CD14-positive monocyte (primary cell): ENCODE measurements at regions not wholly inside any gene's neighbourhood (a gene's known extent, or its start where the extent isn't known, plus 50 kb on each side); places are given as distances from the start of the nearest gene placed in this dataset.

ENCODE experiments used
- DNase-seq, 3 donors: peaks; one replicate each; pipeline ENCODE4 v3.0.0-alpha.2; 2011 to 2022
- H2AFZ ChIP-seq: 2 replicates; pipeline ENCODE4 v1.6.0; 2012; ENCODE audit warnings: mild to moderate bottlenecking, low read depth, low read length, inconsistent platforms; ENCODE audit not compliant: insufficient read depth, poor library complexity, severe bottlenecking
- H3K27ac ChIP-seq, 2 donors: 1 replicate in 1 of 2; 2 replicates in 1 of 2; pipeline ENCODE4 v1.5.1; 2012 to 2013; ENCODE audit warnings: low read length in 2 of 2, control low read depth in 1 of 2, inconsistent platforms in 1 of 2, low read depth in 1 of 2, mild to moderate bottlenecking in 1 of 2
- H3K27me3 ChIP-seq, 2 donors: one replicate each; pipeline versions ENCODE4 v1.6.0 to v1.6.1; 2011 to 2013; ENCODE audit warnings: low read length in 2 of 2; ENCODE audit not compliant: control insufficient read depth in 2 of 2, insufficient read depth in 2 of 2
- H3K36me3 ChIP-seq, 2 donors: replicated peaks in 1 of 2; 1 replicate in 1 of 2; 2 replicates in 1 of 2; pipeline versions ENCODE4 v1.5.1 to v1.6.1; 2012 to 2013; ENCODE audit warnings: low read length in 2 of 2, control low read depth in 1 of 2, inconsistent platforms in 1 of 2, mild to moderate bottlenecking in 1 of 2; ENCODE audit not compliant: insufficient read depth in 2 of 2, control insufficient read depth in 1 of 2
- H3K4me1 ChIP-seq, 2 donors: 1 replicate in 1 of 2; 2 replicates in 1 of 2; pipeline versions ENCODE4 v1.5.1 to v1.6.1; 2012 to 2013; ENCODE audit warnings: low read length in 2 of 2, control low read depth in 1 of 2, inconsistent platforms in 1 of 2, mild to moderate bottlenecking in 1 of 2, moderate library complexity in 1 of 2; ENCODE audit not compliant: insufficient read depth in 2 of 2, control insufficient read depth in 1 of 2
- H3K4me2 ChIP-seq: replicated peaks from 2 replicates; pipeline ENCODE3; 2012; ENCODE audit warnings: low read length, moderate library complexity, mild to moderate bottlenecking; ENCODE audit not compliant: poor library complexity, severe bottlenecking; ENCODE audit errors: extremely low read depth
- H3K4me3 ChIP-seq, 3 experiments: fragments of 200-600 bp in 1 of 3; sonication (generic) in 1 of 3; replicated peaks in 1 of 3; 1 replicate in 2 of 3; 2 replicates in 1 of 3; pipeline ENCODE4 v1.5.1; 2011 to 2013; ENCODE audit warnings: low read length in 3 of 3, mild to moderate bottlenecking in 3 of 3, control low read depth in 2 of 3, low read depth in 2 of 3, inconsistent platforms in 1 of 3, moderate library complexity in 1 of 3
- H3K79me2 ChIP-seq: 2 replicates; pipeline ENCODE4 v1.6.0; 2012; ENCODE audit warnings: mild to moderate bottlenecking, control low read depth, inconsistent platforms, low read length, moderate library complexity; ENCODE audit not compliant: insufficient read depth
- H3K9ac ChIP-seq: 2 replicates; pipeline ENCODE4 v1.6.0; 2017; ENCODE audit warnings: low read length, mild to moderate bottlenecking; ENCODE audit not compliant: insufficient read depth, poor library complexity, severe bottlenecking
- H3K9me3 ChIP-seq, 2 donors: replicated peaks in 1 of 2; 1 replicate in 1 of 2; 2 replicates in 1 of 2; pipeline versions ENCODE4 v1.5.1 to v1.6.1; 2012 to 2013; ENCODE audit warnings: low read length in 2 of 2, control low read depth in 1 of 2; ENCODE audit not compliant: control insufficient read depth in 1 of 2, insufficient read depth in 1 of 2
- H4K20me1 ChIP-seq: 2 replicates; pipeline ENCODE4 v1.6.0; 2012; ENCODE audit warnings: mild to moderate bottlenecking, low read length, control low read depth, moderate library complexity; ENCODE audit not compliant: insufficient read depth
- H3K27ac Mint-ChIP-seq, 7 donors: one replicate each; pipeline ENCODE4 v1.8.0; 2020; ENCODE audit warnings: mild to moderate bottlenecking in 7 of 7, mixed read lengths in 7 of 7, moderate library complexity in 6 of 7, inconsistent platforms in 2 of 7
- H3K27me3 Mint-ChIP-seq, 3 donors: one replicate each; pipeline ENCODE4 v1.8.0; 2021 to 2022; ENCODE audit warnings: low read depth in 3 of 3, mild to moderate bottlenecking in 3 of 3, mixed read lengths in 3 of 3, moderate library complexity in 3 of 3, inconsistent platforms in 1 of 3
- H3K36me3 Mint-ChIP-seq, 2 donors: one replicate each; pipeline ENCODE4 v1.8.0; 2020; ENCODE audit warnings: mixed read lengths in 2 of 2, inconsistent platforms in 1 of 2, mild to moderate bottlenecking in 1 of 2
- H3K4me1 Mint-ChIP-seq: one replicate; pipeline ENCODE4 v1.8.0; 2020; ENCODE audit warnings: mild to moderate bottlenecking, mixed read lengths
- H3K4me3 Mint-ChIP-seq, 2 donors: one replicate each; pipeline ENCODE4 v1.8.0; 2020; ENCODE audit warnings: mild to moderate bottlenecking in 2 of 2, mixed read lengths in 2 of 2, moderate library complexity in 1 of 2
- H3K9me3 Mint-ChIP-seq, 7 donors: one replicate each; pipeline ENCODE4 v1.8.0; 2020 to 2022; ENCODE audit warnings: mixed read lengths in 7 of 7, mild to moderate bottlenecking in 6 of 7, moderate library complexity in 6 of 7, inconsistent platforms in 2 of 7
- WGBS: methylation state at CpG from one replicate; pipeline ENCODE4 v1.1.5; 2013; ENCODE audit warnings: missing lambda C conversion rate; ENCODE audit not compliant: insufficient coverage; 5-methylcytosine and 5-hydroxymethylcytosine counted together
- intact Hi-C, 2 donors: fragments of 100-400 bp; cut with micrococcal nuclease; formaldehyde crosslinking; loops; one replicate each; pipeline versions ENCODE4 v1.15.0 to v1.15.1; 2023
- TF ChIP-seq, protein P1 (sequence below): fragments of 200-600 bp; IDR thresholded peaks from one replicate; pipeline ENCODE4 v1.8.0; 2022; ENCODE audit warnings: antibody characterized with exemption, mild to moderate bottlenecking

DNA sequence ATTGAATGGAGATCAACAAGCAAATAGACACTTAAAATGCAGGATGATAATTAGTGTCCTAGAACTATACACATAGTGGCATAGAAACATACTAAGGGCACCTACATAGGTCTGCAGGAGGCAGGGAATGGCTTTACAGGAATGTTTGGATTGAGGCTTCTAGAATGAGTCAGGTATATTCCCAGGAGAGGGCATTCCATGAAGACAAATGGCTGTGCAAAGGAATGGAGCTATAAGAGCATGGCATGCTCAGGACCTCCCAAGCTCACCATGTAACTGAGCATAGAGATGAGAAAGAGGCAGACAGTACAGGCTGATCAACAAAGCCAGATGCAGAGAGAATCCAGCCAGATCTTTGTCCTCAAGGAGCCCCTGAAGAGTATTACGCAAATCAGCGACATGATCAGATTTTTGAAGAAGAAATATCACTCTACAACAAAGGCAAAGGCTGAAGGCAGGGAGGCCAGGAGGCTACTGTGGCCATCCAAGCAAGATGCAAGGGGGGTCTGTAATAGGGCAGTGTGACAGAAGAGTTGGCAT, 211.1 kb upstream of the MTNR1B start:
- H3K4me3 ChIP-seq = no peak overlapping the region
- no peak for DNase-seq
- Mint-ChIP-seq H3K36me3 (no peaks in the 10 kb centered on the region), H3K4me3 (no peak overlapping the region), H3K4me1 (no peaks in the 10 kb centered on the region), H3K9me3 (peaks cover 0 to 2% (median 0%) of the 10 kb centered on the region in 7 donors), H3K27ac (no peak overlapping the region), H3K27me3 (peaks cover 0 to 3% (median 0%) of the 10 kb centered on the region in 3 donors)
- WGBS = 93% methylated on average over 2 of the region's 2 CpGs
- H3K79me2 ChIP-seq = no peaks in the 10 kb centered on the region
- H3K4me1 ChIP-seq = no peaks in the 10 kb centered on the region
- no peak overlapping the region for H3K9ac ChIP-seq
- H3K27me3 ChIP-seq = no peaks in the 10 kb centered on the region
- TF ChIP-seq, protein P1, sequence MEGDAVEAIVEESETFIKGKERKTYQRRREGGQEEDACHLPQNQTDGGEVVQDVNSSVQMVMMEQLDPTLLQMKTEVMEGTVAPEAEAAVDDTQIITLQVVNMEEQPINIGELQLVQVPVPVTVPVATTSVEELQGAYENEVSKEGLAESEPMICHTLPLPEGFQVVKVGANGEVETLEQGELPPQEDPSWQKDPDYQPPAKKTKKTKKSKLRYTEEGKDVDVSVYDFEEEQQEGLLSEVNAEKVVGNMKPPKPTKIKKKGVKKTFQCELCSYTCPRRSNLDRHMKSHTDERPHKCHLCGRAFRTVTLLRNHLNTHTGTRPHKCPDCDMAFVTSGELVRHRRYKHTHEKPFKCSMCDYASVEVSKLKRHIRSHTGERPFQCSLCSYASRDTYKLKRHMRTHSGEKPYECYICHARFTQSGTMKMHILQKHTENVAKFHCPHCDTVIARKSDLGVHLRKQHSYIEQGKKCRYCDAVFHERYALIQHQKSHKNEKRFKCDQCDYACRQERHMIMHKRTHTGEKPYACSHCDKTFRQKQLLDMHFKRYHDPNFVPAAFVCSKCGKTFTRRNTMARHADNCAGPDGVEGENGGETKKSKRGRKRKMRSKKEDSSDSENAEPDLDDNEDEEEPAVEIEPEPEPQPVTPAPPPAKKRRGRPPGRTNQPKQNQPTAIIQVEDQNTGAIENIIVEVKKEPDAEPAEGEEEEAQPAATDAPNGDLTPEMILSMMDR = no peak
- intact Hi-C loops = no loop called here
- no peaks in the 10 kb centered on the region for H3K9me3 ChIP-seq
- no peak overlapping the region for H2AFZ ChIP-seq
- H3K36me3 ChIP-seq = no peaks in the 10 kb centered on the region
- H3K27ac ChIP-seq = no peak overlapping the region
- no peak overlapping the region for H3K4me2 ChIP-seq
- H4K20me1 ChIP-seq = no peaks in the 10 kb centered on the region

DNA sequence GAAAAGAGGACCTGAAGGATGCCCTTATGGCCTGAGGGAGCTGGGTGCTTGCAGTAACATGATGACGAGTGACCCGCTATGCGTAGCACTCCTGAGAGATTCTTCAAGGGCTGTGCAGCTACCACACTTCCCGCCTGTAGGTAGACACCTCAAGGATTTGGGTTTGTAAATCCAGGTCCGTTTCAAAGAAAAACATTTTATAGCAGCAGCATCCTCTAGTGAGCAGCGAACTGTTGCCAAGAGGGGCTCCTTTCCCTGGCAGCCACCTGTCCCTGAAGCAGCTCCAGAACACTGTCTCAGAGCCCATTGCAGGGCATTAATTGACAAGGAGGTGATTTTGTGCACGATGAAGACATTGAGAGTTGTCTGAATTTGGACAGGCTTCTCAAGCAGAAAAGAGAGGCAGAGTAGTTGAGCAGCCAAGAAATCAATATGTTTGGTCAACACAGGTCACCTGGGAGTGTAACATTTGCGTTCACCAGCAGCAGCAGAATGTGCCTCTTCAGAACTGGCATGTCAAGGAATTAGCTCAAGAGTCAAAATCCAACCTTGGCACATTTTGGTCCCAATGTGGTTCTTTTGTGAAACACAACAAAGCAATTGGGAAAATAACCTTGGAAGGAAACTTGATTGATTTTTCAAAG, 209.8 kb upstream of the MTNR1B start:
- 96% methylated on average over 6 of the region's 8 CpGs for WGBS

More for the DNA sequence above, 209.8 kb upstream of the MTNR1B start:
- H3K27me3 ChIP-seq = no peaks in the 10 kb centered on the region
- no peak overlapping the region for H3K9ac ChIP-seq
- Mint-ChIP-seq H3K36me3 (no peaks in the 10 kb centered on the region), H3K9me3 (no peaks in the 10 kb centered on the region), H3K4me3 (no peak overlapping the region), H3K27ac (no peak overlapping the region), H3K4me1 (no peaks in the 10 kb centered on the region), H3K27me3 (peaks cover 0 to 3% (median 0%) of the 10 kb centered on the region in 3 donors)
- H3K4me2 ChIP-seq = no peak overlapping the region
- TF ChIP-seq, protein P1 = no peak
- no peaks in the 10 kb centered on the region for H4K20me1 ChIP-seq
- H3K79me2 ChIP-seq = no peaks in the 10 kb centered on the region
- no peaks in the 10 kb centered on the region for H3K9me3 ChIP-seq
- H2AFZ ChIP-seq = no peak overlapping the region
- intact Hi-C loops = no loop called here
- no peak for DNase-seq
- no peak overlapping the region for H3K27ac ChIP-seq
- no peaks in the 10 kb centered on the region for H3K4me1 ChIP-seq
- no peak overlapping the region for H3K4me3 ChIP-seq
- no peaks in the 10 kb centered on the region for H3K36me3 ChIP-seq
